ENCODE measurements at regions not wholly inside any gene's neighbourhood (a gene's known extent, or its start where the extent isn't known, plus 50 kb on each side); places are given as distances from the start of the nearest gene placed in this dataset.

- TF ChIP-seq POLR2A (IDR thresholded peaks at IDR 0.05) (no peak), CTCF (IDR thresholded peaks at IDR 0.05 in 4 of 5, conservative IDR thresholded peaks at IDR 0.05 in 1 of 5) (no peak)
These were observed 152.4 kb downstream of the DKK1 start for GRCh38 chr10:52466464-52466863.
